22Rv1 (cell line): ENCODE measurements at regions not wholly inside any gene's neighbourhood (a gene's known extent, or its start where the extent isn't known, plus 50 kb on each side); places are given as distances from the start of the nearest gene placed in this dataset.

Experiments
- ZFX ChIP-seq: fragments of 450-650 bp; IDR thresholded peaks from 2 replicates; pipeline ENCODE4 v1.6.1; 2017; ENCODE audit warnings: antibody characterized with exemption, borderline replicate concordance
- TF ChIP-seq, protein P1 (sequence below): fragments of 450-650 bp; IDR thresholded peaks from 2 replicates; pipeline ENCODE4 v1.5.1; 2017; ENCODE audit warnings: mild to moderate bottlenecking

DNA sequence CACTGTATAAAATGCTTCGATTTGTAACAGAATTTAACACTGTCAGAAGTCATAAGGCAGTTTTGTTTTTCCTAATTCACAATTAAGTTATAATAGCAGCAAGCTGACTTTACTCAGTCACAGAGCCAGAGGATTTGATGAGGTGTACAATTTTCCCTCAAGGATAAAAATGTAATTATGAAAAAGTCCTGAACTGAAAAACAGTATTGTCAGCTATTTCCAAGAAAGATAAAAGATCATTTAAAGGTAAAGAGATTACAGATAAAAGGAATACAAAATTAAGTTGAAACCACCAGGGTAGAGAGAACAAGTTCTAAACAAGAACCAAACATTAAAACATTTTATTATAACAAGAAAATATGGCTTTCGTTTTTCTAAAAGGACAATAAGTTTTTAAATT, 86.8 kb upstream of the ZFP42 start:
- TF ChIP-seq, protein P1, sequence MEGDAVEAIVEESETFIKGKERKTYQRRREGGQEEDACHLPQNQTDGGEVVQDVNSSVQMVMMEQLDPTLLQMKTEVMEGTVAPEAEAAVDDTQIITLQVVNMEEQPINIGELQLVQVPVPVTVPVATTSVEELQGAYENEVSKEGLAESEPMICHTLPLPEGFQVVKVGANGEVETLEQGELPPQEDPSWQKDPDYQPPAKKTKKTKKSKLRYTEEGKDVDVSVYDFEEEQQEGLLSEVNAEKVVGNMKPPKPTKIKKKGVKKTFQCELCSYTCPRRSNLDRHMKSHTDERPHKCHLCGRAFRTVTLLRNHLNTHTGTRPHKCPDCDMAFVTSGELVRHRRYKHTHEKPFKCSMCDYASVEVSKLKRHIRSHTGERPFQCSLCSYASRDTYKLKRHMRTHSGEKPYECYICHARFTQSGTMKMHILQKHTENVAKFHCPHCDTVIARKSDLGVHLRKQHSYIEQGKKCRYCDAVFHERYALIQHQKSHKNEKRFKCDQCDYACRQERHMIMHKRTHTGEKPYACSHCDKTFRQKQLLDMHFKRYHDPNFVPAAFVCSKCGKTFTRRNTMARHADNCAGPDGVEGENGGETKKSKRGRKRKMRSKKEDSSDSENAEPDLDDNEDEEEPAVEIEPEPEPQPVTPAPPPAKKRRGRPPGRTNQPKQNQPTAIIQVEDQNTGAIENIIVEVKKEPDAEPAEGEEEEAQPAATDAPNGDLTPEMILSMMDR, result no peak
- TF ChIP-seq ZFX, result no peak
